SK-N-SH treated with all-trans-retinoic acid at 6 μM for 48 hours (cell line): ENCODE measurements at regions not wholly inside any gene's neighbourhood (a gene's known extent, or its start where the extent isn't known, plus 50 kb on each side); places are given as distances from the start of the nearest gene placed in this dataset.
A peak's percentile ranks its signal among the peaks of the same experiment; 100 is the strongest.

Source experiments
- ATAC-seq: fragments of 200-7000 bp; cut with Tn5 transposase; 3 replicates; pipeline ENCODE4 v1.9.1; 2020; ENCODE audit warnings: mild to moderate bottlenecking, moderate library complexity
- ARNTL ChIP-seq: fragments of 450-650 bp; formaldehyde crosslinking; IDR thresholded peaks from 2 replicates; pipeline ENCODE4 v1.5.0; 2020; ENCODE audit warnings: low read depth, mild to moderate bottlenecking, moderate library complexity, borderline replicate concordance
- CSDC2 ChIP-seq: fragments of 250-450 bp; sonication (Bioruptor Pico); IDR thresholded peaks from 2 replicates; pipeline ENCODE4 v1.5.0; 2020; ENCODE audit warnings: mild to moderate bottlenecking, moderate library complexity
- ESRRG ChIP-seq: fragments of 250-450 bp; sonication (Bioruptor Pico); IDR thresholded peaks from 2 replicates; pipeline ENCODE4 v1.6.1; 2021; ENCODE audit warnings: mild to moderate bottlenecking
- GLIS3 ChIP-seq: fragments of 250-450 bp; sonication (Bioruptor Pico); IDR thresholded peaks from 2 replicates; pipeline ENCODE4 v1.5.0; 2020; ENCODE audit warnings: mild to moderate bottlenecking, moderate library complexity
- ISL1 ChIP-seq: fragments of 250-450 bp; sonication (Bioruptor Pico); IDR thresholded peaks from 2 replicates; pipeline ENCODE4 v2.1.2; 2022; ENCODE audit warnings: mild to moderate bottlenecking, moderate library complexity
- OSR1 ChIP-seq: fragments of 250-450 bp; sonication (Bioruptor Pico); IDR thresholded peaks from 2 replicates; pipeline ENCODE4 v1.8.0; 2022; ENCODE audit warnings: moderate library complexity, mild to moderate bottlenecking, inconsistent platforms
- PPARA ChIP-seq: fragments of 250-450 bp; sonication (Bioruptor Pico); IDR thresholded peaks from 2 replicates; pipeline ENCODE4 v1.5.0; 2020; ENCODE audit warnings: mild to moderate bottlenecking, borderline replicate concordance
- RARB ChIP-seq: fragments of 250-450 bp; sonication (Bioruptor Pico); IDR thresholded peaks from 2 replicates; pipeline ENCODE4 v1.8.0; 2021; ENCODE audit warnings: mild to moderate bottlenecking, moderate library complexity
- SNAI2 ChIP-seq: fragments of 250-450 bp; sonication (Bioruptor Pico); IDR thresholded peaks from 2 replicates; pipeline ENCODE4 v1.5.0; 2020; ENCODE audit warnings: mild to moderate bottlenecking, moderate library complexity
- TCF4 ChIP-seq: fragments of 250-450 bp; sonication (Bioruptor Pico); IDR thresholded peaks from 2 replicates; pipeline ENCODE4 v1.8.0; 2021; ENCODE audit warnings: mild to moderate bottlenecking, moderate library complexity, borderline replicate concordance
- TOX ChIP-seq: fragments of 250-450 bp; sonication (Bioruptor Pico); IDR thresholded peaks from 2 replicates; pipeline ENCODE4 v1.8.0; 2021; ENCODE audit warnings: mild to moderate bottlenecking, moderate library complexity, borderline replicate concordance
- ZC3H10 ChIP-seq: fragments of 250-450 bp; sonication (Bioruptor Pico); IDR thresholded peaks from 2 replicates; pipeline ENCODE4 v1.5.1; 2021; ENCODE audit warnings: mild to moderate bottlenecking, moderate library complexity
- ZFP30 ChIP-seq: fragments of 450-650 bp; formaldehyde crosslinking; IDR thresholded peaks from 2 replicates; pipeline ENCODE4 v1.5.0; 2022; ENCODE audit warnings: mild to moderate bottlenecking, moderate library complexity
- ZNF565 ChIP-seq: fragments of 450-650 bp; formaldehyde crosslinking; conservative IDR thresholded peaks from 2 replicates; pipeline ENCODE4 v1.5.0; 2020; ENCODE audit warnings: low read depth, mild to moderate bottlenecking, moderate library complexity
- ZNF70 ChIP-seq: fragments of 450-650 bp; formaldehyde crosslinking; IDR thresholded peaks from 2 replicates; pipeline ENCODE4 v1.5.0; 2020; ENCODE audit warnings: mild to moderate bottlenecking, moderate library complexity
- ZNF8 ChIP-seq: fragments of 450-650 bp; formaldehyde crosslinking; IDR thresholded peaks from 2 replicates; pipeline ENCODE4 v1.5.0; 2020; ENCODE audit warnings: mild to moderate bottlenecking, moderate library complexity
- TF ChIP-seq, protein P1 (sequence below): fragments of 250-450 bp; sonication (Bioruptor Pico); IDR thresholded peaks from 2 replicates; pipeline ENCODE4 v1.5.1; 2021; ENCODE audit warnings: mild to moderate bottlenecking, moderate library complexity
- TF ChIP-seq, protein P2 (sequence below): fragments of 250-450 bp; sonication (Bioruptor Pico); IDR thresholded peaks from 2 replicates; pipeline ENCODE4 v1.8.0; 2021; ENCODE audit warnings: low read depth, mild to moderate bottlenecking, moderate library complexity, borderline replicate concordance
- TF ChIP-seq, protein P3 (sequence below): fragments of 250-450 bp; sonication (Bioruptor Pico); IDR thresholded peaks from 2 replicates; pipeline ENCODE4 v1.5.0; 2020; ENCODE audit warnings: mild to moderate bottlenecking, moderate library complexity
- TF ChIP-seq, protein P4 (sequence below): fragments of 250-450 bp; sonication (Bioruptor Pico); IDR thresholded peaks from 2 replicates; pipeline ENCODE4 v1.8.0; 2020; ENCODE audit warnings: mild to moderate bottlenecking, moderate library complexity, borderline replicate concordance

DNA sequence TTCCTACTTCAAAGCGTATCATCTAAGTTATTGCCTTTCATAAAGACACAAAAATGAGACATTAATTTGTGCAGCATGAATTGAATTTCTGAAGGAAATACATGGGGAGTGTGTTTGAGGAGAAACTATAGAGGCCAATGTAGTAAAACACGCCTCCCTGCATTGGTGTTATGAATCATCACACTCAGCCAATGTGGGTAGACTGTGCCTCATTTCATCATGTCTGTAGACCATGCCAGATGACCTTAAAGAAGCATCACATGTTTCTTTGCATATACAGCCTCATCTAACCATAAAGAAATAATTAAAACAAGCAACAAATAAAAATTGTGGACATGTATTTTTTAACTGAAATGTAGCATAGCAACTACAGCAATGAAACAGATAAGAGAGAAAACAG, 486.0 kb upstream of the ADAMTS9 start (continued):
- TF ChIP-seq, protein P1, sequence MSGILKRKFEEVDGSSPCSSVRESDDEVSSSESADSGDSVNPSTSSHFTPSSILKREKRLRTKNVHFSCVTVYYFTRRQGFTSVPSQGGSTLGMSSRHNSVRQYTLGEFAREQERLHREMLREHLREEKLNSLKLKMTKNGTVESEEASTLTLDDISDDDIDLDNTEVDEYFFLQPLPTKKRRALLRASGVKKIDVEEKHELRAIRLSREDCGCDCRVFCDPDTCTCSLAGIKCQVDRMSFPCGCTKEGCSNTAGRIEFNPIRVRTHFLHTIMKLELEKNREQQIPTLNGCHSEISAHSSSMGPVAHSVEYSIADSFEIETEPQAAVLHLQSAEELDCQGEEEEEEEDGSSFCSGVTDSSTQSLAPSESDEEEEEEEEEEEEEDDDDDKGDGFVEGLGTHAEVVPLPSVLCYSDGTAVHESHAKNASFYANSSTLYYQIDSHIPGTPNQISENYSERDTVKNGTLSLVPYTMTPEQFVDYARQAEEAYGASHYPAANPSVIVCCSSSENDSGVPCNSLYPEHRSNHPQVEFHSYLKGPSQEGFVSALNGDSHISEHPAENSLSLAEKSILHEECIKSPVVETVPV, result no peak
- no peak for TF ChIP-seq SNAI2 (CRISPR knock-in tag)

DNA sequence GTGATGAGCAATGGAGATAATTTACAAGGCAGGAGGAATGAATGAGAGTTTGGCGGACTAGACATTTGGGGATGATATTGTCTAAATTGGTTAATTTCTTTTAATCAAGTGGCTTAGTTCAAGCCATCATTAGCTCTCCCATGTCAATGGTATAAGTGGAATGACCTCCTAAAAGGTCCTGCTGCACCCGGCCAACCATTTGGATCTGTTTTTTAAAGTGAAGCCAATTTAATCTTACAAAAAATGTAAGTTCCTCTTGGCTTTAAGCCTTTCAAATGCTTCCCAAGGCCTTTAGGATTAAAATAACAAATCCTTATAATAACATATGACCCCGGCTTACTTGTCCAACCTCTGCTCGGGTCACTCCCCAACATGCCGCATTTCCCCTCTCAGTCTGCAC, 484.4 kb upstream of the ADAMTS9 start:
- no peak for ATAC-seq
- TF ChIP-seq ZFP30 (no peak), ZNF8 (no peak), TOX (CRISPR knock-in tag) (no peak), TCF4 (no peak), OSR1 (CRISPR knock-in tag) (no peak), ZNF70 (CRISPR knock-in tag) (no peak), ISL1 (no peak), ARNTL (CRISPR knock-in tag) (no peak), SNAI2 (CRISPR knock-in tag) (no peak), ESRRG (CRISPR knock-in tag) (no peak), ZC3H10 (CRISPR knock-in tag) (no peak), RARB (CRISPR knock-in tag) (no peak), GLIS3 (CRISPR knock-in tag) (no peak), ZNF565 (no peak)
- TF ChIP-seq, protein P2, sequence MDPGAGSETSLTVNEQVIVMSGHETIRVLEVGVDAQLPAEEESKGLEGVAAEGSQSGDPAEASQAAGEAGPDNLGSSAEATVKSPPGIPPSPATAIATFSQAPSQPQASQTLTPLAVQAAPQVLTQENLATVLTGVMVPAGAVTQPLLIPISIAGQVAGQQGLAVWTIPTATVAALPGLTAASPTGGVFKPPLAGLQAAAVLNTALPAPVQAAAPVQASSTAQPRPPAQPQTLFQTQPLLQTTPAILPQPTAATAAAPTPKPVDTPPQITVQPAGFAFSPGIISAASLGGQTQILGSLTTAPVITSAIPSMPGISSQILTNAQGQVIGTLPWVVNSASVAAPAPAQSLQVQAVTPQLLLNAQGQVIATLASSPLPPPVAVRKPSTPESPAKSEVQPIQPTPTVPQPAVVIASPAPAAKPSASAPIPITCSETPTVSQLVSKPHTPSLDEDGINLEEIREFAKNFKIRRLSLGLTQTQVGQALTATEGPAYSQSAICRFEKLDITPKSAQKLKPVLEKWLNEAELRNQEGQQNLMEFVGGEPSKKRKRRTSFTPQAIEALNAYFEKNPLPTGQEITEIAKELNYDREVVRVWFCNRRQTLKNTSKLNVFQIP (CRISPR knock-in tag), result no peak
- TF ChIP-seq, protein P3, sequence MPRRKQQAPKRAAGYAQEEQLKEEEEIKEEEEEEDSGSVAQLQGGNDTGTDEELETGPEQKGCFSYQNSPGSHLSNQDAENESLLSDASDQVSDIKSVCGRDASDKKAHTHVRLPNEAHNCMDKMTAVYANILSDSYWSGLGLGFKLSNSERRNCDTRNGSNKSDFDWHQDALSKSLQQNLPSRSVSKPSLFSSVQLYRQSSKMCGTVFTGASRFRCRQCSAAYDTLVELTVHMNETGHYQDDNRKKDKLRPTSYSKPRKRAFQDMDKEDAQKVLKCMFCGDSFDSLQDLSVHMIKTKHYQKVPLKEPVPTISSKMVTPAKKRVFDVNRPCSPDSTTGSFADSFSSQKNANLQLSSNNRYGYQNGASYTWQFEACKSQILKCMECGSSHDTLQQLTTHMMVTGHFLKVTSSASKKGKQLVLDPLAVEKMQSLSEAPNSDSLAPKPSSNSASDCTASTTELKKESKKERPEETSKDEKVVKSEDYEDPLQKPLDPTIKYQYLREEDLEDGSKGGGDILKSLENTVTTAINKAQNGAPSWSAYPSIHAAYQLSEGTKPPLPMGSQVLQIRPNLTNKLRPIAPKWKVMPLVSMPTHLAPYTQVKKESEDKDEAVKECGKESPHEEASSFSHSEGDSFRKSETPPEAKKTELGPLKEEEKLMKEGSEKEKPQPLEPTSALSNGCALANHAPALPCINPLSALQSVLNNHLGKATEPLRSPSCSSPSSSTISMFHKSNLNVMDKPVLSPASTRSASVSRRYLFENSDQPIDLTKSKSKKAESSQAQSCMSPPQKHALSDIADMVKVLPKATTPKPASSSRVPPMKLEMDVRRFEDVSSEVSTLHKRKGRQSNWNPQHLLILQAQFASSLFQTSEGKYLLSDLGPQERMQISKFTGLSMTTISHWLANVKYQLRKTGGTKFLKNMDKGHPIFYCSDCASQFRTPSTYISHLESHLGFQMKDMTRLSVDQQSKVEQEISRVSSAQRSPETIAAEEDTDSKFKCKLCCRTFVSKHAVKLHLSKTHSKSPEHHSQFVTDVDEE (CRISPR knock-in tag), result no peak
- TF ChIP-seq, protein P4, sequence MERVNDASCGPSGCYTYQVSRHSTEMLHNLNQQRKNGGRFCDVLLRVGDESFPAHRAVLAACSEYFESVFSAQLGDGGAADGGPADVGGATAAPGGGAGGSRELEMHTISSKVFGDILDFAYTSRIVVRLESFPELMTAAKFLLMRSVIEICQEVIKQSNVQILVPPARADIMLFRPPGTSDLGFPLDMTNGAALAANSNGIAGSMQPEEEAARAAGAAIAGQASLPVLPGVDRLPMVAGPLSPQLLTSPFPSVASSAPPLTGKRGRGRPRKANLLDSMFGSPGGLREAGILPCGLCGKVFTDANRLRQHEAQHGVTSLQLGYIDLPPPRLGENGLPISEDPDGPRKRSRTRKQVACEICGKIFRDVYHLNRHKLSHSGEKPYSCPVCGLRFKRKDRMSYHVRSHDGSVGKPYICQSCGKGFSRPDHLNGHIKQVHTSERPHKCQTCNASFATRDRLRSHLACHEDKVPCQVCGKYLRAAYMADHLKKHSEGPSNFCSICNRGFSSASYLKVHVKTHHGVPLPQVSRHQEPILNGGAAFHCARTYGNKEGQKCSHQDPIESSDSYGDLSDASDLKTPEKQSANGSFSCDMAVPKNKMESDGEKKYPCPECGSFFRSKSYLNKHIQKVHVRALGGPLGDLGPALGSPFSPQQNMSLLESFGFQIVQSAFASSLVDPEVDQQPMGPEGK (CRISPR knock-in tag), result no peak

DNA sequence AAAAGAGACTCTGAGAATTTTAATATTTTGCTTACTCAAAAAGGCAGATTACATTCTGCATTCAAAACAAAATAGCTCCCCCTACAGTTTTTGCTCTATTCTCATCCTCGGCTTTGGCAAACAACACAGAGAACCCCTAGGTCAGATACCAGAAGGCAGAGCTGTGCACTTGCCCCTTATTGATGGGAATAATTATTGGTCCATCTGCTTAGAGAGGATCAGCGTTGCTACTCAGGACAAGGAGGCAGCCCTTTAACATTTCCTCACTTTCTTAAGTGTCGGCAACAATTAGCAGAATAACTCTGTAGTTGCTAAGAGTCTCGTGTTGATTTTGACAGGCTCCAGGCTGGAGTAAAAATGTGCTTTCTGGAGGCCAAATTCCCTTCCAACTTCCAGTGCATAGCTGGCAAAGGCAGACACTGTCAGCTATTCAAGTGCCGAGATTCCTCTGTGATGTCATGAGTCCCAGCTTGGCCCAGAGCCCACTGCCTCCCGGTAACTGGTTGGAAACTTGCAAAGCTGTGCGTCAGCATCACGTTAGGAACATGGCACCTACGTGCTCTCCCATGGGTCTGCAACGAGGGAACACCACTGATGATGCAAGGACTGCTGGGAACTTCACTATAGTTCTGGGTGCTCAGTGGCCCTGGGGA, 482.7 kb upstream of the ADAMTS9 start:
- peak; percentile 89 for ATAC-seq
- TF ChIP-seq, protein P2 (CRISPR knock-in tag), result no peak
- TF ChIP-seq ISL1 (0 out of 2 replicates have a peak, but pooled peaks have one; percentile 20), ZC3H10 (CRISPR knock-in tag) (peak; percentile 91)

DNA sequence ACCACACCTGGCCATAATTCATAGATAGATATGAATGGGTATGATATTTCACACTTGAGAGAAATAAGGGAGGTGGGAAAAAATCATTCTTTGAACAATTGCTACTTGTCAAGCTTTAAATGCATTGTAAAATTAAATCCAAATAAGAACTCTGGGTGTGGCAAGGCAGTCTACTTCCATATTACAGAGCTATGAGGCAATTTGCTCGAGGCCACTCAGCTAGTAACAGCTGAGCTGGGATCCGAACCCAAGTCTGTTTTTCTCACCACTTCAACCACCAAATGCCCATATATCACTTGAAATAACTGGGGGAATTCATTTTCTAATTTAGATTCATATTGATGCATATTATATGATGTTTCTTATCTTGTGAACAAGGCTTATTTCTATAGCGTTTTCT, 482.2 kb upstream of the ADAMTS9 start:
- TF ChIP-seq ISL1 (no peak), ZNF8 (no peak), ZNF565 (no peak), CSDC2 (no peak), ZFP30 (no peak), OSR1 (CRISPR knock-in tag) (no peak), ARNTL (CRISPR knock-in tag) (no peak), PPARA (no peak)
- TF ChIP-seq, all 23 proteins: peak for 0
- no peak for ATAC-seq
